ENCODE measurements at regions not wholly inside any gene's neighbourhood (a gene's known extent, or its start where the extent isn't known, plus 50 kb on each side); places are given as distances from the start of the nearest gene placed in this dataset.

DNA sequence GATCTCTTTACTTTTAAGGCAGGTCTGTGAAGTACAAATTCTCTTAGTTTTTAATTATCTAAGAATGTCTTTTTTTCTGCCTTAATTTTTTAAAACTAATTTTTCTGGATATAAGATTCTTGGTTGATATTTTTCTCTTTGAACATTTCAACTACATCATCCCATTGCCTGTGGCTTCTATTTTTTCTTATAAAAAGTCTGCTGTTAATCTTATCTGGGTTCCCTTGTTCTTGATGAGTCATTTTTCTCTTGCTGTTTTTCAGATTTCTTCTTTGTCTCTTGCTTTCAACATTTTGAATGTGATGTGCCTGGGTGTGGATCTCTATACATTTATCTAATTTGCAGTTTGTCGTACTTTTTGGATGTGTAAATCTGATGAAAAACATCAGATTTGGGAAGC lies 525.2 kb upstream of the PBX1 start:
- WGBS (ENCODE audit: insufficient coverage): no CpG with 5 or more reads among the region's 1 CpG
- no peak for ATAC-seq (replicated peaks in 1 of 4)
- ChIA-PET CTCF (no interaction called here), POLR2A (no interaction called here)
- Histone ChIP-seq H3K27me3 (replicated peaks in 1 of 2; ENCODE audit: control insufficient read depth in 2 of 2, extremely low read depth in 1 of 2, insufficient read depth in 2 of 2, low read length in 1 of 2) (no peaks in the 10 kb centered on the region), H3K4me3 (ENCODE audit: control insufficient read depth in 1 of 2, extremely low read depth in 1 of 2, low read length in 1 of 2) (no peak overlapping the region), H3K4me1 (ENCODE audit: control insufficient read depth in 1 of 2, extremely low read depth in 1 of 2, insufficient read depth in 2 of 2, low read length in 2 of 2) (no peaks in the 10 kb centered on the region), H3K27ac (ENCODE audit: low read length) (no peak overlapping the region), H3K9me3 (peaks cover 3% of the 10 kb centered on the region), H3K36me3 (ENCODE audit: control insufficient read depth in 2 of 2, extremely low read depth in 1 of 2, insufficient read depth in 1 of 2, low read length in 1 of 2) (no peaks in the 10 kb centered on the region)
- H3K36me3 Mint-ChIP-seq: no peaks in the 10 kb centered on the region
- H3K4me3 Mint-ChIP-seq: no peak overlapping the region
- DNase-seq: no peak
- peaks cover 8 to 33% (median 17%) of the 10 kb centered on the region in 3 donors for H3K9me3 Mint-ChIP-seq
- H3K27ac Mint-ChIP-seq: no peak overlapping the region
- H3K4me1 Mint-ChIP-seq: no peaks in the 10 kb centered on the region
- no peaks in the 10 kb centered on the region for H3K27me3 Mint-ChIP-seq

DNA sequence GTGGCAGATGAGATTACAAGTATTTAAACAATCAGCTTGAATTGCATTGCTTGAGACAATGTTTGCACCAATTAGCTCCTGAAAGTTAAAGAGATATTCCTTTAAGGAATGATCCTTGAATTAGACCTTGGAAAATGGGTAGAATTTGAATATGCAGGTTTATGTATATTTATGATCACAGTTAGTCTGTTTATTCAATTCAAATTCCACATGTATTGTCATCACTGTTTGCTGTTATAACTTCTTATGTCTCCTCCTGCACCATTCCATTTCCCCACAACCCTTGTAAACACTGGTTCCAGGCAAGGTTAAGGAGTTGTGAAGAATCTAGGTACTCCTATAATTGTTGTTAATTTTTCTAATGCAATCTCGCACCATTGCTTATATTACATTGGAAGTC lies 518.2 kb upstream of the PBX1 start:
- Histone ChIP-seq H3K36me3 (ENCODE audit: control insufficient read depth in 2 of 2, extremely low read depth in 1 of 2, insufficient read depth in 1 of 2, low read length in 1 of 2) (no peaks in the 10 kb centered on the region), H3K4me1 (ENCODE audit: control insufficient read depth in 1 of 2, extremely low read depth in 1 of 2, insufficient read depth in 2 of 2, low read length in 2 of 2) (no peaks in the 10 kb centered on the region), H3K27me3 (replicated peaks in 1 of 2; ENCODE audit: control insufficient read depth in 2 of 2, extremely low read depth in 1 of 2, insufficient read depth in 2 of 2, low read length in 1 of 2) (no peaks in the 10 kb centered on the region), H3K4me3 (ENCODE audit: control insufficient read depth in 1 of 2, extremely low read depth in 1 of 2, low read length in 1 of 2) (no peak overlapping the region), H3K27ac (ENCODE audit: low read length) (no peak overlapping the region), H3K9me3 (no peaks in the 10 kb centered on the region)
- Mint-ChIP-seq H3K9me3 (peaks cover 3 to 13% (median 4%) of the 10 kb centered on the region in 3 donors), H3K4me3 (no peak overlapping the region), H3K27me3 (no peaks in the 10 kb centered on the region), H3K27ac (no peak overlapping the region), H3K36me3 (no peaks in the 10 kb centered on the region), H3K4me1 (no peaks in the 10 kb centered on the region)
- POLR2A ChIA-PET: no interaction called here
- ATAC-seq (replicated peaks in 1 of 4) (no peak), DNase-seq (no peak)
- no CpG with 5 or more reads among the region's 1 CpG for WGBS (ENCODE audit: insufficient coverage)
- CTCF ChIA-PET: no interaction called here

DNA sequence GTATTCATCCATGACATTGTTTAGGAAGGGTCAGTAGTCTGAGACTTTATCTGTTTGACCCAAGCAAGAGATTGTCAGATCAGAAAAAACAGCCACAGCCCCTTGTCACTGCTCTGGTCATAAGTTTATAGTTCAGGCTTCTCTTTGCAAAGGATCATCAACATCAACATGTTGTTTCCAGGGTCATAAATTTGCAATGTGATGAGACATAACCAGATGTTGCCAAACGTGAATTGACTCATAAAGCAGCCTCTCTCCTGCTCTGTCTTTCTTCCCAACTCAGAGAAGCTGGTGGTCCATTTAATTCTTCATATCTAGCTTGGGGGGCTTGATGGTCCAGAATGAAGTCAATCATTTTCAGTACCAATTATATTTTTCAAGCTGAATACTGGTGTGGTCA lies 507.2 kb upstream of the PBX1 start:
- Histone ChIP-seq H3K27ac (ENCODE audit: low read length) (no peak overlapping the region), H3K4me1 (ENCODE audit: control insufficient read depth in 1 of 2, extremely low read depth in 1 of 2, insufficient read depth in 2 of 2, low read length in 2 of 2) (no peaks in the 10 kb centered on the region), H3K4me3 (ENCODE audit: control insufficient read depth in 1 of 2, extremely low read depth in 1 of 2, low read length in 1 of 2) (no peak overlapping the region), H3K36me3 (ENCODE audit: control insufficient read depth in 2 of 2, extremely low read depth in 1 of 2, insufficient read depth in 1 of 2, low read length in 1 of 2) (no peaks in the 10 kb centered on the region), H3K9me3 (no peaks in the 10 kb centered on the region), H3K27me3 (replicated peaks in 1 of 2; ENCODE audit: control insufficient read depth in 2 of 2, extremely low read depth in 1 of 2, insufficient read depth in 2 of 2, low read length in 1 of 2) (no peaks in the 10 kb centered on the region)
- 40% methylated on average over 1 of the region's 1 CpG for WGBS (ENCODE audit: insufficient coverage)
- ChIA-PET POLR2A (no interaction called here), CTCF (no interaction called here)
- Mint-ChIP-seq H3K9me3 (peaks cover 5 to 13% (median 10%) of the 10 kb centered on the region in 3 donors), H3K36me3 (no peaks in the 10 kb centered on the region), H3K4me1 (no peaks in the 10 kb centered on the region), H3K4me3 (no peak overlapping the region), H3K27ac (no peak overlapping the region), H3K27me3 (no peaks in the 10 kb centered on the region)
- DNase-seq (no peak), ATAC-seq (replicated peaks in 1 of 4) (no peak)

DNA sequence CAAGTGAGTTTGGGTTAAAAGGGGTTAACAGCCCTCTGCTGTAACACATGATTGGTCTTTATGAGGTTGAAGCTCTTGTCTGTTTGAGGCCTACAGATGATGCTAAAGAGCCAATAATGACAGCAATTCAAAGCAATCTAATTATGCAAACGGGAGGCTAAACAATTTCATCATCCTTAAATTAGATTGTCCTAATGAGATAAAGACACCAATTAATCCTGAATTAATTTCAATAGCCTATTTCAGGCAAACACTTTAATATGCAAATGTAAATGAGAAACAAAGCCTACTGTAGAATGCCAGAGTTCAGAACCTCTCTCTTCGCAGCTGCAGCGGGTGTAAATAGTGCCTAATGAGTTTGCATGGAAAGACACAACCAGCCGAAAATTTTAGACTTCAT lies 504.7 kb upstream of the PBX1 start:
- 90% methylated on average over 2 of the region's 4 CpGs for WGBS (ENCODE audit: insufficient coverage)

DNA sequence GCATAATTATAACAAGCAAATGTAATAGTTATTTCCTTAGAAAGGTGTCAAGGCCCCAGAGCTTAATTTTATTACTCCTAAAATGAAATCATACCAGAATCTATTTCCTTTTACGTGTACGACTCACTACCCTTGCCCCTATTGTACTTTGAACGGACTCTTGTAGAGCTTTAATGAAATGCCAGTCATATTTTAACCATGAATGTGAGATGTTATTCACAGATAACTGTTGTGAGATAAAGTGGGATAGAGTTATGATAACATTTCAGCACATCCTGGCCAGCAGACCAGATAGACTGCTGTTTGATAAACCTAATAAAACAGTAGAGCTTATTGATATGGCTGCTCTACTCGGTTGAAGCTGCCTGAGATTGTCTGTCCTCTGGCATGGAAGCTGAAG lies 500.8 kb upstream of the PBX1 start:
- Histone ChIP-seq H3K27me3 (replicated peaks in 1 of 2; ENCODE audit: control insufficient read depth in 2 of 2, extremely low read depth in 1 of 2, insufficient read depth in 2 of 2, low read length in 1 of 2) (no peaks in the 10 kb centered on the region), H3K27ac (ENCODE audit: low read length) (no peak overlapping the region), H3K9me3 (no peaks in the 10 kb centered on the region), H3K36me3 (ENCODE audit: control insufficient read depth in 2 of 2, extremely low read depth in 1 of 2, insufficient read depth in 1 of 2, low read length in 1 of 2) (no peaks in the 10 kb centered on the region), H3K4me3 (ENCODE audit: control insufficient read depth in 1 of 2, extremely low read depth in 1 of 2, low read length in 1 of 2) (no peak overlapping the region), H3K4me1 (ENCODE audit: control insufficient read depth in 1 of 2, extremely low read depth in 1 of 2, insufficient read depth in 2 of 2, low read length in 2 of 2) (no peaks in the 10 kb centered on the region)
- H3K4me3 Mint-ChIP-seq: no peak overlapping the region
- no peaks in the 10 kb centered on the region for H3K27me3 Mint-ChIP-seq
- CTCF ChIA-PET: no interaction called here
- no peaks in the 10 kb centered on the region for H3K36me3 Mint-ChIP-seq
- POLR2A ChIA-PET: no interaction called here
- H3K4me1 Mint-ChIP-seq: no peaks in the 10 kb centered on the region
- 64% methylated on average over 1 of the region's 4 CpGs for WGBS (ENCODE audit: insufficient coverage)
- ATAC-seq (replicated peaks in 1 of 4) (no peak), DNase-seq (no peak)
- no peak overlapping the region for H3K27ac Mint-ChIP-seq
- peaks cover 8 to 23% (median 12%) of the 10 kb centered on the region in 3 donors for H3K9me3 Mint-ChIP-seq

More for the DNA sequence above, 504.7 kb upstream of the PBX1 start:
- ATAC-seq (replicated peaks in 1 of 4) (no peak), DNase-seq (no peak)
- Histone ChIP-seq H3K4me3 (ENCODE audit: control insufficient read depth in 1 of 2, extremely low read depth in 1 of 2, low read length in 1 of 2) (no peak overlapping the region), H3K36me3 (ENCODE audit: control insufficient read depth in 2 of 2, extremely low read depth in 1 of 2, insufficient read depth in 1 of 2, low read length in 1 of 2) (no peaks in the 10 kb centered on the region), H3K27me3 (replicated peaks in 1 of 2; ENCODE audit: control insufficient read depth in 2 of 2, extremely low read depth in 1 of 2, insufficient read depth in 2 of 2, low read length in 1 of 2) (no peaks in the 10 kb centered on the region), H3K27ac (ENCODE audit: low read length) (no peak overlapping the region), H3K4me1 (ENCODE audit: control insufficient read depth in 1 of 2, extremely low read depth in 1 of 2, insufficient read depth in 2 of 2, low read length in 2 of 2) (no peaks in the 10 kb centered on the region), H3K9me3 (no peaks in the 10 kb centered on the region)
- CTCF ChIA-PET: no interaction called here
- POLR2A ChIA-PET: no interaction called here
- no peak overlapping the region for H3K27ac Mint-ChIP-seq
- no peak overlapping the region for H3K4me3 Mint-ChIP-seq
- no peaks in the 10 kb centered on the region for H3K36me3 Mint-ChIP-seq
- peaks cover 5 to 13% (median 12%) of the 10 kb centered on the region in 3 donors for H3K9me3 Mint-ChIP-seq
- H3K4me1 Mint-ChIP-seq: no peaks in the 10 kb centered on the region
- no peaks in the 10 kb centered on the region for H3K27me3 Mint-ChIP-seq

DNA sequence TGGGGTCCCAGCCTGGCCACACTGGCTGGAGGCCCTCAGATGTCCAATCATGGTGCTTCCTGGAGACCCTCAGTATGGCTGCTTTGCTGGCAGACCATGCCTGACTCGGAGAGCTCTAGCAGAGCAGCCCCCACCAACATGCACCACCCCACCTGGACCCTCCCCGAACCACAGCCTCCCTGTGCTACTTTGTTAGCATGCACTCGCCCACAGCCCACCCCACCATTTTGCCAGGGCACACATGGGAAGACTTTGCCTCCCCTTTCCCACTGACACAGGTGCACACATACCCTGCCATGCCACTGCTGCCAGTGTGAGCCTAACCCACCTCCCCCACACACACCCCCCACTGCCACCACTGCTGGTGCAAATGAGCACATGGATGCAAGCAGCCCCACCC lies 497.5 kb upstream of the PBX1 start:
- Histone ChIP-seq H3K27me3 (replicated peaks in 1 of 2; ENCODE audit: control insufficient read depth in 2 of 2, extremely low read depth in 1 of 2, insufficient read depth in 2 of 2, low read length in 1 of 2) (no peaks in the 10 kb centered on the region), H3K9me3 (no peaks in the 10 kb centered on the region), H3K4me1 (ENCODE audit: control insufficient read depth in 1 of 2, extremely low read depth in 1 of 2, insufficient read depth in 2 of 2, low read length in 2 of 2) (no peaks in the 10 kb centered on the region), H3K27ac (ENCODE audit: low read length) (no peak overlapping the region), H3K36me3 (ENCODE audit: control insufficient read depth in 2 of 2, extremely low read depth in 1 of 2, insufficient read depth in 1 of 2, low read length in 1 of 2) (no peaks in the 10 kb centered on the region), H3K4me3 (ENCODE audit: control insufficient read depth in 1 of 2, extremely low read depth in 1 of 2, low read length in 1 of 2) (no peak overlapping the region)
- Mint-ChIP-seq H3K4me3 (no peak overlapping the region), H3K36me3 (no peaks in the 10 kb centered on the region), H3K9me3 (peaks cover 7 to 12% (median 9%) of the 10 kb centered on the region in 3 donors), H3K27me3 (no peaks in the 10 kb centered on the region), H3K27ac (no peak overlapping the region), H3K4me1 (no peaks in the 10 kb centered on the region)
- ChIA-PET POLR2A (no interaction called here), CTCF (no interaction called here)
- 67% methylated on average over 2 of the region's 3 CpGs for WGBS (ENCODE audit: insufficient coverage)
- DNase-seq (no peak), ATAC-seq (replicated peaks in 1 of 4) (no peak)

DNA sequence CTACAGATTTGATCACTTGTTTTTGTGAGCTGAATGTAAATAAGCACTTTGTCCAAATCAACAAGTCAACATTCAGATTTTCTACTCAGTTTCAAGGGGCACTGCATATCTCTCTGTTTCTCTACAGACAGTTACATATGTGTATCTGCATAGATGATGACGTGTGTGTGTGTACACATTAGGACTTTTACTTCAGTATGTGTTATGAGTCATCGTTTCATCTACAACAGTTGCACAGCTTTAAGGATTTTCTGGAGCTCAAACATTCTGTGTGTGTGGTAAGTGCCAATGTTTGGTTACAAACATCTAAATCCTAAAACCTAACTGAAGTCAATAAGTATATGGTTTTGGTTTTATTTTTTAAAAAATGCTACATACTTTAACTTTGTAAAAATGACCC lies 494.5 kb upstream of the PBX1 start:
- H3K36me3 ChIP-seq (ENCODE audit: control insufficient read depth in 2 of 2, extremely low read depth in 1 of 2, insufficient read depth in 1 of 2, low read length in 1 of 2): no peaks in the 10 kb centered on the region
- H3K4me3 Mint-ChIP-seq: no peak overlapping the region
- WGBS (ENCODE audit: insufficient coverage): no CpG with 5 or more reads among the region's 2 CpGs
- H3K4me3 ChIP-seq (ENCODE audit: control insufficient read depth in 1 of 2, extremely low read depth in 1 of 2, low read length in 1 of 2): no peak overlapping the region
- ChIA-PET POLR2A (no interaction called here), CTCF (no interaction called here)
- ATAC-seq (replicated peaks in 1 of 4) (no peak), DNase-seq (no peak)
- H3K9me3 Mint-ChIP-seq: peaks cover 3 to 18% (median 14%) of the 10 kb centered on the region in 3 donors
- H3K36me3 Mint-ChIP-seq: no peaks in the 10 kb centered on the region
- no peak overlapping the region for H3K27ac Mint-ChIP-seq
- no peaks in the 10 kb centered on the region for H3K4me1 Mint-ChIP-seq
- H3K27me3 Mint-ChIP-seq: no peaks in the 10 kb centered on the region
- H3K9me3 ChIP-seq: peaks cover under 1% of the 10 kb centered on the region
- H3K27me3 ChIP-seq (replicated peaks in 1 of 2; ENCODE audit: control insufficient read depth in 2 of 2, extremely low read depth in 1 of 2, insufficient read depth in 2 of 2, low read length in 1 of 2): no peaks in the 10 kb centered on the region
- H3K27ac ChIP-seq (ENCODE audit: low read length): no peak overlapping the region
- no peaks in the 10 kb centered on the region for H3K4me1 ChIP-seq (ENCODE audit: control insufficient read depth in 1 of 2, extremely low read depth in 1 of 2, insufficient read depth in 2 of 2, low read length in 2 of 2)
